Smooth muscle cell of the brain vasculature (primary cell): ENCODE measurements at regions not wholly inside any gene's neighbourhood (a gene's known extent, or its start where the extent isn't known, plus 50 kb on each side); places are given as distances from the start of the nearest gene placed in this dataset.
"Not testable (repeated sequence)": the region's sequence is repeated elsewhere in the genome, so short reads cannot be mapped to it uniquely, and the experiment has no call there.

Experiments
- DNase-seq: peaks from one replicate; pipeline ENCODE4 v3.0.0-alpha.2; 2012; ENCODE audit warnings: low read depth, low spot score

- DNase-seq = not testable (repeated sequence)
Measured at GRCh38 chr1:149228672-149229585, 125.6 kb upstream of the NBPF9 start.

DNA sequence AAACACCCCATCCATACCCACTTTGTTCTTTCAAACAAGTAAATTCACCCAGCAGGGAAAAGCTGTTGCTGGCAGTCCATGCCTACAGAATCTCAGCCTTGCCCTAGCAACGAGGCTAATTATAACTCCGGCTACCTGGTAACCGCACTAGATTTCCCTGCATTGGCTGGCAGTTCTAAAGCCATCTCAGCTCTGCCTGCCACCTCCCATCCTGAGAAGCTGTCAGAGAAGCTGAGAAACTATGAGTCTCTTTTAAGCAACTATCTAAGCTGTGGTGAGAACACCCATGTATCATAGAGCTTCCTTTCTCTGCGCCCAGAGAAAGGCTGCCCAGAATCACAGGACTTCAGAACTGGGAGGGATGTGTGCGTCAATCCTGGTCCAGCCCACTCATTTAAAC lies 126.5 kb upstream of the NBPF9 start:
- DNase-seq = not testable (repeated sequence)

- DNase-seq = not testable (repeated sequence)
Measured at GRCh38 chr1:149234926-149235914, 131.9 kb upstream of the NBPF9 start.

DNA sequence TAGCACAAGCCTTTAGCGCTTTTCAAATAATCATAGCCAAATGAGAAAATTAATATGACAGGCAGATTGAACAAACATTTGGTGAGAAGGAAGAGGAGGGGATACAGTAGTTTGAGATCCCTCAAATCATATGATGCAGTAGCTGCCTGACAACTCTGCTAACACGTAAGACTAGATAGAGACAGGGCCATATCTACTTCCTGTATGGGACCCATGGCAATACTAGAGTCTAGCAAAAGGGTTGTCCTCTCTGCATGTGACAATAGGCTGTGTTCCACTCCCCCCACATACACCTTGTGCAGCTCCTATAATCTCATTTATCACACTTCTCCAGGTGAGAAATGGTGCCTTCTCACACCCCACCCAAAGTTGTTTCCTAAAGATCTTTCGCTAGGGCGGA lies 134.2 kb upstream of the NBPF9 start:
- not testable (repeated sequence) for DNase-seq

DNA sequence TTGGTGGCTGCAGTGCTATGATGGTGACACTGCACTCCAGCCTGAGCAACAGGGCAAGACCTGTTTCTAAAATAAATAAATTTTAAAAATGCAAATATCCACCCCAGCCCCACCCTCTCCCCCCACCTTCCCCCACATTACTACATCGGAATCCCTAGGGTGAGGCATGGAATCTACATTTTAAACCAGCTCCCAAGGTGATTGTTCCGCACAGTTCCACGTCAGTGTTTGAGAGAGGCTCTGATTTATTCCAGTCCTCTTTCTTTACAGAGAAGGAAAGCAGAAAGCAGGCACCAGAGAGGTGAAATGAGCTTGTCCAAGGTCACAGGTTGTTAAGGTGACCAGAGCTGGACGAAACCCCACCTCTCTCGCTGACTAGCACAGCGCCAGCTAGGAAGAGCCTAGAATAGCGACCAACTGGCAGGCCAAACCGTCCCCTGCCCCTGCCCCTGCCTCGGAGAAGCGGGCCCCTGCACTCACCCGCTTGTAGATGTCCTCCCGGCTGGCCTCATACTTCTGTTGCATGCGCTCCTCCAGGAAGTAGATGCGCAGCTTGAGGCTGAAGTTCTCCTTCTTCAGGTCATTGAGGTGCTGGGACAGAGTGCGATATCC lies 136.7 kb upstream of the NBPF9 start:
- not testable (repeated sequence) for DNase-seq

GRCh38 chr1:149240530-149240929 lies 137.2 kb upstream of the NBPF9 start:
- not testable (repeated sequence) for DNase-seq

DNA sequence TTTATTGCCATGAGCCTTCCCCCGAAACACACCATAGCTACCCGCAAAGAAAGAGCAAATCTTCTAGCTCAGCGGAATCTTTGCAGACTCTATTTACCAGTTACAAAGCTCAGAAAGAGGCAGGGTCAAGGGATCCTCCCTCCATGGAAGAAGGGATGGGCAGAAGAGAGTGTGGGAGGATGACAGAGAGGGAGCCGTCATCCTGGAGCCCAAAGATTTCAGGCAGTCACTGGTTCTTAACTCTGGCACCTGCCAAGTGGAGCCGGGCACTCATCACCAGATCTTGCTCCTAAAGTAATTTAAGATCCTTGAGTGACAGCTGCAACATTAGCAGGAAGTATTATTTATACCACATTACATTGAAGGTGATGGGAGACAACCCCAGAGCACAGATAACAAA lies 137.9 kb upstream of the NBPF9 start:
- not testable (repeated sequence) for DNase-seq

DNA sequence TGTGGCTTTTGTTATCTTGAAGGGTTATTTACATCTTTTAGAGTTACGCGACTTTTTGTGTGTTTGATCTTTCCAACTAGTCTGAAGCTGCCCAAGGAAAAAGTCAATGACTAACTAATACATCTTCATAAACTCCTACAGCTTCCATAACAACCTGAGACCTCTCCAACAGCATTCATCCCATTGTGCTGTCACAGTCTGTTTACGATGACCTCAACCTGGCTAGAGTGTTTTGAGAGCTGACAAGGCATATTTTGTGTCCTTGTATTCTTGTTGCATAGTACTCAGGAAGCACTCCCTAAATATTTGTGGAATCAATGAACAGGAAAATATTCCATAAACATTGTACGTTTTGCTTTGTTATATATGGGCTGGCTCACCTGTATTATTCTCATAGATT lies 140.2 kb upstream of the NBPF9 start:
- not testable (repeated sequence) for DNase-seq

DNA sequence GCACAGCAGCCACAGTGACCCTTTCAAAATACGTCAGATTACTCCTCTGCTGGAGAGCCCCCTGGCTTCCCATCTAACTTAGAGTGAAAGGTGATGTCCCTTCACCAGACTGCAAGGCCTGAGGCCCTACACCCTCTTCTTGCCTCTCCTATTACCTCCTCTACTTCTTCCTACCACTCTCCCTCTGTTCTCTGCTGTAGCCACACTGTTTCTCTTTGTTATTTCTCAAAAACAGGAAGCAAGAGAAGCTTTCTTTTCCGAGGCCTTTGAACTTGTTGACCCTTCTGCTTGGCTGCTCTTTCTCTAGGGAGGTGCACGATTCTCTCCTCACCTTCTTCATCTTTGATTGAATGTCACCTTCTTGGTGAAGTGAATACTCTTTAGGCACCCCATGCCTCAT lies 141.3 kb upstream of the NBPF9 start:
- not testable (repeated sequence) for DNase-seq

DNA sequence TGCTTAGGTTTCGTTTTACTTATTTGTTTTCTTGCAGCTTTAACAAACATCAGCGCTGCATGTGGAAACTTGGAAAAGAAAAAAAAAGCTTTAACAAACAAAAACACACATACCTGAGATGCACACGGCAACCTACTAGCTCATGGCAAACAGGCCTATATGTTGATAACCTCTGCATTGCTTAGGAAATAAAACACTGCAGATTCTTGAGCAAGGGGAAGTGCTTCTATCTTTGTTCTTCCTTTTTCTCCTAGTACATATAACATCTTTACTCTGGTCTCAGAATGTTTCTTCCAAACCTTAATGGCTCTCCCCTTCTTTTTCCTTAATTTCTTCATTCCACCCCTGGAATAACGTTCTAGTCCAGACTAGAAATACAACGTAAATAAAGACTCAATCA lies 142.9 kb upstream of the NBPF9 start:
- not testable (repeated sequence) for DNase-seq

GRCh38 chr1:149248610-149249009 lies 145.3 kb upstream of the NBPF9 start:
- not testable (repeated sequence) for DNase-seq

GRCh38 chr1:149249850-149250467 lies 146.6 kb upstream of the NBPF9 start:
- DNase-seq = not testable (repeated sequence)

GRCh38 chr1:149254894-149255847 lies 151.8 kb upstream of the NBPF9 start:
- not testable (repeated sequence) for DNase-seq

GRCh38 chr1:149260284-149260683 lies 156.9 kb upstream of the NBPF9 start:
- not testable (repeated sequence) for DNase-seq

GRCh38 chr1:149260736-149261340 lies 157.5 kb upstream of the NBPF9 start:
- DNase-seq = not testable (repeated sequence)

DNA sequence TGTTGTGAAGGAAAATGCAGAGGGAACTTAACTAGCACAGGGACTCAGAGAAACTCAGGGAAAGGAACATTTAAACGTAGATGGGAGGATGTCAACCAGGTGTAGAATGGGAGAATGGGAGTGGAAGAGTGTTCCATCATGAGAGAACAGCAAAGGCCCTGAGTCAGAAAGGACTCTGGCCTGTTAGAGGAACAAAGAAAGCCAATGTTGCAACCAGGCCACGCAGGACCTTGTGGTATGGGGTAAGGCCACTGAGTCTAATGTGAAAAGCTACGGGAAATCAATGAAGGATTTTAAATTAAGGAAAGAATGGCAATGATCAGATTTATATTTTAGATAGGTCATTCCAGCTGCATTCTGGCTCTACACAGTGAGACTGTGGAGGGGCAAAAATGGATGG lies 163.9 kb upstream of the NBPF9 start:
- DNase-seq = not testable (repeated sequence)

DNA sequence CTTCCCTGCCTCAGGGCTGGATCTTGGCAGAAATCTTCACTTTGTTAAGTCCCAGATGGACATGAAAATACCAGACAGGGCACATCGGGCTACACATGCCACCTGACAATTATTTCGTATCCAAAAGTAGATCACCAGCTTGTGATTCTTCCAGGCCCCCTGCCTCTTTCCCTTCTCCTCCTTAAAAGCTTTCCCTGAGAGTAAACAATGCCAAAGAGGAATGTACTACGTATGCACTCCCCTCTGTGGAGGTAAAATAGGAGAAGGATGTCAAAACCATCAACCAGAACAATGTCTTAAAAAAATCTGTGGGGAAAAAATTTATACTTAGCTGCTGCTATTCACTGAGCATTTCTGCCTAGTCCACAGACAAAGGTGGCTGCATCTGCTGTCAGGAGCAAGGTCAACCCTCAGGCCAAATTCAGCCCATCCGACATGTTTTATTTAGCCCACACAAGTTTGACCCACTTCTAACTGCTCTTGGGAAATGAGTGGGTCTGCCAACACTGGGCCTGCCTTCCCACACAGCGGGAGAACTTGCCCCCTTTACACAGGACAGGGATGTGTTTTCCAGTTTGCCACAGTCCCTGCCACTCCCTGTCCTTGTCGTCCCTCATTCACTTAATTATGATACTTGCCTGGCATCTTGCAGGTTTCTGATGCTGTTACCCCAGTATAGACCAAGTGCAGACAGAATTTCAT lies 165.8 kb upstream of the NBPF9 start:
- not testable (repeated sequence) for DNase-seq

- not testable (repeated sequence) for DNase-seq
Measured at GRCh38 chr1:149269833-149270232, 166.5 kb upstream of the NBPF9 start.

DNA sequence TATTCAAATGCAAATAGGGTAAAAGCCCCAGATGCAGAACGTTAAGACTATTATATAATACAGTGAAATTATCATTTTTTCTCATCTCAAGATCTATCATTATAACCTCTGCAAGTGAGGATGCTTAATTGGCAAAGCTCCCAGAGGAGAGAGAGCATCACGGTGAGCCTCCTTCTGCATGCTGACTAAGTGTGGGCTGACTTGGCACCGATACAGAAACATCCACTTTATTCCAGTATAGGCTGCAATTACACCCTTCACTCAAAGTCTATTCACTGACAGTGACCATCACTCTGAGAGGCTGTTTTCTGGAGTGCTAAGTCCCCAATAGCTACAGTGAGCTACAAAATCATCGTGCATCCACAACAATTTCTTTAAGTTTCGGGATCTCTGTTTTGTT lies 171.1 kb upstream of the NBPF9 start:
- not testable (repeated sequence) for DNase-seq
